H1 (cell line): ENCODE measurements at regions not wholly inside any gene's neighbourhood (a gene's known extent, or its start where the extent isn't known, plus 50 kb on each side); places are given as distances from the start of the nearest gene placed in this dataset.

ENCODE experiments used
- CTCF ChIA-PET: fragments of 300-600 bp; sonication (Branson Sonifier 250); formaldehyde crosslinking; loops from one replicate; lab custom pipeline; 2021; ENCODE audit not compliant: partially characterized antibody; lab: Charles Lee
- POLR2A ChIA-PET: fragments of 300-600 bp; sonication (Branson Sonifier 250); formaldehyde crosslinking; loops from one replicate; lab custom pipeline; 2021; ENCODE audit warnings: inconsistent platforms; ENCODE audit not compliant: partially characterized antibody; lab: Charles Lee
- DNase-seq, 2 experiments: peaks; one replicate each; pipeline versions ENCODE4 v3.0.0 to v3.0.0-alpha.2; 2010 to 2022; ENCODE audit warnings: low spot score in 2 of 2, low read depth in 1 of 2, mixed read lengths in 1 of 2
- FAIRE-seq: peaks from 2 replicates; lab custom pipeline; 2011; peaks lifted over from hg19 to GRCh38; lab: Jason Lieb, UNC
- H2AFZ ChIP-seq: 2 replicates; pipeline ENCODE4 v1.8.1; 2012; ENCODE audit warnings: low read length, inconsistent platforms
- H2AK5ac ChIP-seq: 2 replicates; pipeline ENCODE4 v1.6.1; 2013; ENCODE audit warnings: low read depth, low read length
- H2BK120ac ChIP-seq: replicated peaks from 2 replicates; pipeline ENCODE3; 2013; ENCODE audit warnings: low read depth, low read length, inconsistent platforms
- H2BK12ac ChIP-seq: 2 replicates; pipeline ENCODE4 v1.6.1; 2013; ENCODE audit warnings: low read depth, low read length
- H2BK15ac ChIP-seq: 2 replicates; pipeline ENCODE4 v1.6.1; 2013; ENCODE audit warnings: low read length
- H2BK20ac ChIP-seq: 2 replicates; pipeline ENCODE4 v1.6.1; 2013; ENCODE audit warnings: low read length
- H2BK5ac ChIP-seq: 2 replicates; pipeline ENCODE4 v1.6.1; 2013; ENCODE audit warnings: low read depth, low read length
- H3K14ac ChIP-seq: 2 replicates; pipeline ENCODE4 v1.6.1; 2013; ENCODE audit warnings: inconsistent platforms; ENCODE audit not compliant: insufficient read length
- H3K18ac ChIP-seq: 2 replicates; pipeline ENCODE4 v1.6.1; 2013; ENCODE audit warnings: low read length; ENCODE audit errors: extremely low read depth
- H3K23ac ChIP-seq: 2 replicates; pipeline ENCODE4 v1.6.1; 2013; ENCODE audit warnings: inconsistent platforms; ENCODE audit not compliant: insufficient read length
- H3K23me2 ChIP-seq: 2 replicates; pipeline ENCODE4 v1.6.1; 2013; ENCODE audit warnings: low read depth, low read length
- H3K27ac ChIP-seq: 2 replicates; pipeline ENCODE4 v1.6.1; 2011; ENCODE audit warnings: low read depth, low read length, inconsistent platforms
- H3K27me3 ChIP-seq, 4 experiments: replicated peaks in 1 of 4; 1 replicate in 1 of 4; 2 replicates in 3 of 4; pipeline versions ENCODE4 v1.6.1 to v1.8.1; 2011 to 2013; ENCODE audit warnings: low read length in 3 of 4, mild to moderate bottlenecking in 3 of 4, inconsistent platforms in 2 of 4, mixed read lengths in 2 of 4, moderate library complexity in 1 of 4; ENCODE audit not compliant: control insufficient read depth in 3 of 4, insufficient read depth in 3 of 4; ENCODE audit errors: extremely low read depth in 1 of 4
- H3K36me3 ChIP-seq, 4 experiments: 2 replicates each; pipeline versions ENCODE4 v1.6.1 to v1.8.1; 2011 to 2013; ENCODE audit warnings: mild to moderate bottlenecking in 4 of 4, low read length in 3 of 4, moderate library complexity in 2 of 4, control low read depth in 1 of 4, inconsistent platforms in 1 of 4; ENCODE audit not compliant: insufficient read depth in 4 of 4, control insufficient read depth in 2 of 4
- H3K4ac ChIP-seq: replicated peaks from 2 replicates; pipeline ENCODE3; 2013; ENCODE audit warnings: low read length, low read depth, mixed read lengths, inconsistent platforms; ENCODE audit not compliant: insufficient read length
- H3K4me1 ChIP-seq, 4 experiments: replicated peaks in 1 of 4; 1 replicate in 1 of 4; 2 replicates in 3 of 4; pipeline versions ENCODE4 v1.6.1 to v1.8.1; 2011 to 2013; ENCODE audit warnings: low read length in 3 of 4, inconsistent platforms in 2 of 4, mixed read lengths in 1 of 4; ENCODE audit not compliant: insufficient read depth in 4 of 4, control insufficient read depth in 3 of 4
- H3K4me2 ChIP-seq, 2 experiments: 2 replicates each; pipeline versions ENCODE4 v1.6.1 to v1.8.1; 2011 to 2013; ENCODE audit warnings: low read depth in 2 of 2, low read length in 2 of 2, control low read depth in 1 of 2, inconsistent platforms in 1 of 2, mild to moderate bottlenecking in 1 of 2; ENCODE audit not compliant: insufficient read depth in 1 of 2
- H3K4me3 ChIP-seq, 4 experiments: fragments of 200-600, 300-600 bp in 1 of 4; sonication (generic), shearing (Covaris generic), sonication (Bioruptor Twin) in 1 of 4; 2 replicates each; pipeline versions ENCODE4 v1.5.1 to v1.8.1; 2011 to 2016; ENCODE audit warnings: low read length in 4 of 4, low read depth in 3 of 4, control low read depth in 2 of 4, inconsistent platforms in 2 of 4, mild to moderate bottlenecking in 2 of 4, mixed read lengths in 1 of 4, moderate library complexity in 1 of 4; ENCODE audit not compliant: insufficient read depth in 2 of 4; ENCODE audit errors: extremely low read depth in 1 of 4
- H3K56ac ChIP-seq: replicated peaks from 2 replicates; pipeline ENCODE3; 2013; ENCODE audit warnings: low read depth, mild to moderate bottlenecking, mixed read lengths, low read length, inconsistent platforms; ENCODE audit not compliant: insufficient read length
- H3K79me1 ChIP-seq: 2 replicates; pipeline ENCODE4 v1.6.1; 2013; ENCODE audit warnings: low read depth, low read length, control low read depth
- H3K79me2 ChIP-seq, 2 experiments: 2 replicates each; pipeline versions ENCODE4 v1.6.1 to v1.8.1; 2012 to 2013; ENCODE audit warnings: low read length in 2 of 2, mild to moderate bottlenecking in 2 of 2, inconsistent platforms in 1 of 2; ENCODE audit not compliant: insufficient read depth in 2 of 2, control insufficient read depth in 1 of 2
- H3K9ac ChIP-seq, 4 experiments: replicated peaks in 1 of 4; 1 replicate in 1 of 4; 2 replicates in 3 of 4; pipeline versions ENCODE4 v1.6.1 to v1.8.1; 2011 to 2013; ENCODE audit warnings: low read depth in 3 of 4, low read length in 3 of 4, control low read depth in 2 of 4, mild to moderate bottlenecking in 2 of 4, moderate library complexity in 2 of 4, inconsistent platforms in 1 of 4; ENCODE audit errors: extremely low read depth in 1 of 4
- H3K9me3 ChIP-seq, 2 experiments: 2 replicates each; pipeline versions ENCODE4 v1.6.1 to v1.8.1; 2012 to 2013; ENCODE audit warnings: mild to moderate bottlenecking in 2 of 2, moderate library complexity in 2 of 2, control low read depth in 1 of 2, inconsistent platforms in 1 of 2, low read depth in 1 of 2, low read length in 1 of 2, mixed read lengths in 1 of 2; ENCODE audit not compliant: insufficient read depth in 2 of 2
- H4K20me1 ChIP-seq, 2 experiments: replicated peaks in 1 of 2; 2 replicates each; pipeline versions ENCODE3 to v1.8.1; 2011 to 2013; ENCODE audit warnings: inconsistent platforms in 2 of 2, low read length in 2 of 2, mild to moderate bottlenecking in 1 of 2; ENCODE audit not compliant: insufficient read depth in 2 of 2, control insufficient read depth in 1 of 2
- H4K5ac ChIP-seq: 2 replicates; pipeline ENCODE4 v1.6.1; 2013; ENCODE audit warnings: low read length, low read depth, mixed read lengths, inconsistent platforms; ENCODE audit not compliant: insufficient read length
- H4K8ac ChIP-seq: 2 replicates; pipeline ENCODE4 v1.8.0; 2013; ENCODE audit warnings: mild to moderate bottlenecking, moderate library complexity, low read length, inconsistent platforms; ENCODE audit not compliant: insufficient read depth; ENCODE audit errors: extremely low read depth
- H4K91ac ChIP-seq: replicated peaks from 2 replicates; pipeline ENCODE3; 2013; ENCODE audit warnings: low read length, mixed read lengths, inconsistent platforms; ENCODE audit not compliant: insufficient read length
- ATF2 ChIP-seq: IDR thresholded peaks from 2 replicates; pipeline ENCODE4 v1.6.1; 2012; ENCODE audit warnings: low read length, inconsistent platforms
- MAFK ChIP-seq: IDR thresholded peaks from 2 replicates; pipeline ENCODE4 v1.6.1; 2012; ENCODE audit warnings: low read depth, mild to moderate bottlenecking, improper control_type of control experiment, low read length
- whole genome bisulfite sequencing, 2 experiments: shearing (Covaris generic) in 1 of 2; methylation state at CpG; one replicate each; pipeline versions ENCODE4 v1.1.6 to v1.1.7; 2013 to 2015; ENCODE audit warnings: low lambda C conversion rate in 2 of 2, mixed read lengths in 2 of 2, inconsistent platforms in 1 of 2, low coverage in 1 of 2, missing lambda C conversion rate in 1 of 2; ENCODE audit not compliant: insufficient replicate concordance in 2 of 2, insufficient coverage in 1 of 2, insufficient read length in 1 of 2; ENCODE audit errors: extremely low coverage in 1 of 2, missing lambda C conversion rate in 1 of 2; 5-methylcytosine and 5-hydroxymethylcytosine counted together

GRCh38 chr11:91222830-91223229, 1000.0 kb upstream of the CHORDC1 start:
- Histone ChIP-seq H4K20me1 (no peaks in the 10 kb centered on the region), H3K18ac (no peak overlapping the region), H3K4me1 (no peaks in the 10 kb centered on the region), H3K27me3 (no peaks in the 10 kb centered on the region), H2AK5ac (no peak overlapping the region), H3K4ac (no peak overlapping the region), H2AFZ (no peak overlapping the region), H3K23ac (no peak overlapping the region), H3K36me3 (no peaks in the 10 kb centered on the region), H3K79me2 (no peaks in the 10 kb centered on the region), H3K9me3 (no peaks in the 10 kb centered on the region), H3K27ac (no peak overlapping the region), H3K14ac (no peak overlapping the region), H3K23me2 (no peaks in the 10 kb centered on the region), H3K4me3 (no peak overlapping the region), H3K56ac (no peak overlapping the region), H2BK20ac (no peak overlapping the region), H3K9ac (no peak overlapping the region), H2BK12ac (no peak overlapping the region), H2BK5ac (no peak overlapping the region), H4K8ac (no peak overlapping the region), H4K5ac (no peak overlapping the region), H2BK120ac (no peak overlapping the region), H4K91ac (no peak overlapping the region), H3K79me1 (no peaks in the 10 kb centered on the region), H2BK15ac (no peak overlapping the region), H3K4me2 (no peak overlapping the region)
- TF ChIP-seq ATF2 (no peak), MAFK (no peak)
- ChIA-PET POLR2A (no interaction called here), CTCF (interaction anchor here (2.0 kb wide), 1 partner anchor 25 kb away, joined by 8 read pairs; no protein-coding TSS in a partner anchor)
- no peak for FAIRE-seq
- WGBS, 2 experiments, result 86% methylated on average over 1 of the region's 1 CpG; no CpG with 5 or more reads in 1 of the 2 experiments
- no peak for DNase-seq
